OCI-LY7 (cell line): ENCODE measurements at regions not wholly inside any gene's neighbourhood (a gene's known extent, or its start where the extent isn't known, plus 50 kb on each side); places are given as distances from the start of the nearest gene placed in this dataset.

Source experiments
- BruUV-seq: library from RNA; stranded (reverse); fragments of 400-500 nt; replicated peaks from 2 replicates; lab custom pipeline; 2021; lab: Mats Ljungman, UMichigan
- CTCF ChIA-PET: fragments of 300-600 bp; sonication (Branson Sonifier 250); formaldehyde crosslinking; loops from one replicate; lab custom pipeline; 2022; ENCODE audit warnings: antibody characterized with exemption; ENCODE audit not compliant: unreplicated experiment; lab: Charles Lee
- POLR2A ChIA-PET: fragments of 300-600 bp; sonication (Branson Sonifier 250); formaldehyde crosslinking; loops from one replicate; lab custom pipeline; 2022; ENCODE audit warnings: antibody characterized with exemption; lab: Charles Lee
- DNase-seq: peaks from one replicate; pipeline ENCODE4 v3.0.0-alpha.2; 2015; ENCODE audit warnings: low spot score
- H2AFZ ChIP-seq: fragments of 200-600 bp; sonication (generic), shearing (Covaris generic); 2 replicates; pipeline ENCODE4 v1.6.1; 2014; ENCODE audit warnings: mild to moderate bottlenecking, antibody characterized with exemption, low read length, moderate library complexity
- H3K27ac ChIP-seq: fragments of 200-600 bp; sonication (generic); 2 replicates; pipeline ENCODE4 v1.5.1; 2014; ENCODE audit warnings: mixed run types, low read depth, mild to moderate bottlenecking, moderate library complexity, low read length, inconsistent platforms; ENCODE audit not compliant: poor library complexity, severe bottlenecking
- H3K36me3 ChIP-seq: fragments of 200-600 bp; sonication (generic); 2 replicates; pipeline ENCODE4 v1.6.1; 2014; ENCODE audit warnings: mild to moderate bottlenecking, antibody characterized with exemption, low read length, moderate library complexity, mixed read lengths; ENCODE audit not compliant: insufficient read depth
- H3K4me1 ChIP-seq: fragments of 200-600 bp; sonication (generic); 2 replicates; pipeline ENCODE4 v1.5.1; 2014; ENCODE audit warnings: mild to moderate bottlenecking, low read length; ENCODE audit not compliant: insufficient read depth, poor library complexity, severe bottlenecking
- H3K4me2 ChIP-seq: fragments of 200-600 bp; sonication (generic); 2 replicates; pipeline ENCODE4 v1.6.1; 2014; ENCODE audit warnings: mild to moderate bottlenecking, low read length
- H3K4me3 ChIP-seq: fragments of 200-600 bp; sonication (generic); 2 replicates; pipeline ENCODE4 v1.5.1; 2014; ENCODE audit warnings: mild to moderate bottlenecking, low read depth, low read length; ENCODE audit not compliant: poor library complexity, severe bottlenecking
- H3K79me2 ChIP-seq: fragments of 200-600 bp; sonication (generic); 2 replicates; pipeline ENCODE4 v1.6.1; 2016; ENCODE audit warnings: low read depth, mild to moderate bottlenecking, low read length, moderate library complexity, mixed read lengths; ENCODE audit not compliant: insufficient read depth
- H3K9me2 ChIP-seq: fragments of 200-600 bp; sonication (generic); 2 replicates; pipeline ENCODE4 v1.6.1; 2016; ENCODE audit warnings: mild to moderate bottlenecking, low read length, mixed read lengths; ENCODE audit not compliant: insufficient read depth
- H3K9me3 ChIP-seq: fragments of 200-600 bp; sonication (generic); 2 replicates; pipeline ENCODE4 v1.6.1; 2014; ENCODE audit warnings: mild to moderate bottlenecking, mixed run types, low read length, mixed read lengths
- H4K20me1 ChIP-seq: fragments of 200-600 bp; sonication (generic); 2 replicates; pipeline ENCODE4 v1.6.1; 2014; ENCODE audit warnings: mild to moderate bottlenecking, antibody characterized with exemption, low read length, moderate library complexity, mixed read lengths; ENCODE audit not compliant: insufficient read depth
- CTCF ChIP-seq: fragments of 200-600 bp; sonication (generic); conservative IDR thresholded peaks from 2 replicates; pipeline ENCODE4 v1.5.1; 2014; ENCODE audit warnings: mild to moderate bottlenecking, antibody characterized with exemption, low read length, moderate library complexity, mixed read lengths
- EZH2phosphoT487 ChIP-seq: fragments of 200-600 bp; sonication (generic); IDR thresholded peaks from 2 replicates; pipeline ENCODE4 v1.6.1; 2018; ENCODE audit warnings: low read depth, borderline replicate concordance, mild to moderate bottlenecking, mixed run types, antibody characterized with exemption, low read length, moderate library complexity, mixed read lengths
- intact Hi-C: fragments of 100-400 bp; cut with micrococcal nuclease; formaldehyde crosslinking; loops from one replicate; pipeline ENCODE4 v1.10.0; 2022; ENCODE audit not compliant: unreplicated experiment

GRCh38 chr17:72033334-72033733 lies 87.5 kb upstream of the SOX9 start:
- intact Hi-C loops, result loop anchor here (5.0 kb wide), 2 partner anchors 479 to 621 kb away; no protein-coding TSS in a partner anchor
- no peaks in the 10 kb centered on the region for H4K20me1 ChIP-seq
- H2AFZ ChIP-seq, result no peak overlapping the region; the same call in 1 of the 2 replicates
- H3K9me2 ChIP-seq, result no peaks in the 10 kb centered on the region
- ChIA-PET POLR2A (interaction anchor here (0.6 to 4.6 kb wide), 5 partner anchors 10 to 218 kb away, joined by 3 to 64 read pairs (median 3); no protein-coding TSS in a partner anchor), CTCF (interaction anchor here (1.7 kb wide), 1 partner anchor 15 kb away, joined by 3 read pairs; no protein-coding TSS in a partner anchor)
- DNase-seq, result no peak
- H3K4me3 ChIP-seq, result no peak overlapping the region
- no TSS peak for BruUV-seq
- no peaks in the 10 kb centered on the region for H3K36me3 ChIP-seq
- H3K79me2 ChIP-seq, result peaks cover 10% of the 10 kb centered on the region; the same call in 1 of the 2 replicates
- H3K4me1 ChIP-seq, result peaks cover 56% of the 10 kb centered on the region
- H3K4me2 ChIP-seq, result peak overlapping the region; percentile 60
- no peaks in the 10 kb centered on the region for H3K9me3 ChIP-seq
- peak overlapping the region; percentile 70 for H3K27ac ChIP-seq
- no peak for TF ChIP-seq EZH2phosphoT487

- H3K4me3 ChIP-seq, result peak overlapping the region; percentile 41
- no peak for TF ChIP-seq CTCF
- TF ChIP-seq EZH2phosphoT487, result no peak
- no TSS peak for BruUV-seq
- H3K36me3 ChIP-seq, result no peaks in the 10 kb centered on the region
- ChIA-PET CTCF (interaction anchor here (0.7 to 1.7 kb wide), 2 partner anchors 11 to 15 kb away, joined by 3 read pairs; no protein-coding TSS in a partner anchor), POLR2A (interaction anchor here (0.6 to 4.6 kb wide), 5 partner anchors 10 to 218 kb away, joined by 3 to 64 read pairs (median 3); no protein-coding TSS in a partner anchor)
- H3K27ac ChIP-seq, result peak overlapping the region; percentile 70
- peaks cover 49% of the 10 kb centered on the region for H3K4me1 ChIP-seq
- peak; percentile 60 for DNase-seq
- H4K20me1 ChIP-seq, result no peaks in the 10 kb centered on the region
- intact Hi-C loops, result loop anchor here (5.0 kb wide), 2 partner anchors 478 to 622 kb away; no protein-coding TSS in a partner anchor
- H3K4me2 ChIP-seq, result peak overlapping the region; percentile 60
- H3K9me3 ChIP-seq, result no peaks in the 10 kb centered on the region
- H3K9me2 ChIP-seq, result no peaks in the 10 kb centered on the region
- H2AFZ ChIP-seq, result peak overlapping the region; percentile 64
- H3K79me2 ChIP-seq, result peaks cover 4% of the 10 kb centered on the region; the same call in 1 of the 2 replicates
Observed at GRCh38 chr17:72034000-72034399, 86.8 kb upstream of the SOX9 start.

GRCh38 chr17:72038427-72038826 lies 82.4 kb upstream of the SOX9 start:
- intact Hi-C loops, result no loop called here
- peaks cover 18% of the 10 kb centered on the region for H3K4me1 ChIP-seq
- H3K9me3 ChIP-seq, result no peaks in the 10 kb centered on the region
- H3K9me2 ChIP-seq, result no peaks in the 10 kb centered on the region
- no peak for DNase-seq
- H3K36me3 ChIP-seq, result no peaks in the 10 kb centered on the region
- no peak overlapping the region for H3K27ac ChIP-seq
- ChIA-PET POLR2A (interaction anchor here (0.6 to 1.9 kb wide), 4 partner anchors 14 to 281 kb away, joined by 3 to 4 read pairs (median 4); no protein-coding TSS in a partner anchor), CTCF (interaction anchor here (1.0 kb wide), 1 partner anchor 15 kb away, joined by 3 read pairs; no protein-coding TSS in a partner anchor)
- H4K20me1 ChIP-seq, result no peaks in the 10 kb centered on the region
- BruUV-seq, result no TSS peak
- H3K4me2 ChIP-seq, result no peak overlapping the region
- no peak overlapping the region for H3K4me3 ChIP-seq
- no peaks in the 10 kb centered on the region for H3K79me2 ChIP-seq
- no peak overlapping the region for H2AFZ ChIP-seq
- no peak for TF ChIP-seq EZH2phosphoT487
- no peak for TF ChIP-seq CTCF
